ENCODE measurements at regions not wholly inside any gene's neighbourhood (a gene's known extent, or its start where the extent isn't known, plus 50 kb on each side); places are given as distances from the start of the nearest gene placed in this dataset.

DNA sequence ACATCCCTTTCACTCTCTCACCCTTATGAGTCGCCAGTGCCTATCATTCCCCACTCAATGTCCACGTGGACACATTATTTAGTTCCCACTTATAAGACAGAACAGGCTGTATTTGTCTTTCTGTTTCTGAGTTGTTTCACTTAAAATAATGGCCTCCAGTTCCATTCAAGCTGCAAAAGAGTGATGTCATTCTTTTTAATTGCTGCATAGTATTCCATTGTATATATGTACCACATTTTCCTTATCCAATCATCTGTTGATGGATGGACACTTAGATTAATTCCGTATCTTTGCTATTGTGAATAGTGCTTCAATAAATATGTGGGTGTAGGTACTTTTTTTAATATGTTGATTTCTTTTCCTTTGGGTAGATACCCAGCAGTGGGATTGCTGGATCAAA, 79.1 kb downstream of the ZNF365 start:
- DNase-seq (ENCODE audit: low read depth, low spot score), result no peak

DNA sequence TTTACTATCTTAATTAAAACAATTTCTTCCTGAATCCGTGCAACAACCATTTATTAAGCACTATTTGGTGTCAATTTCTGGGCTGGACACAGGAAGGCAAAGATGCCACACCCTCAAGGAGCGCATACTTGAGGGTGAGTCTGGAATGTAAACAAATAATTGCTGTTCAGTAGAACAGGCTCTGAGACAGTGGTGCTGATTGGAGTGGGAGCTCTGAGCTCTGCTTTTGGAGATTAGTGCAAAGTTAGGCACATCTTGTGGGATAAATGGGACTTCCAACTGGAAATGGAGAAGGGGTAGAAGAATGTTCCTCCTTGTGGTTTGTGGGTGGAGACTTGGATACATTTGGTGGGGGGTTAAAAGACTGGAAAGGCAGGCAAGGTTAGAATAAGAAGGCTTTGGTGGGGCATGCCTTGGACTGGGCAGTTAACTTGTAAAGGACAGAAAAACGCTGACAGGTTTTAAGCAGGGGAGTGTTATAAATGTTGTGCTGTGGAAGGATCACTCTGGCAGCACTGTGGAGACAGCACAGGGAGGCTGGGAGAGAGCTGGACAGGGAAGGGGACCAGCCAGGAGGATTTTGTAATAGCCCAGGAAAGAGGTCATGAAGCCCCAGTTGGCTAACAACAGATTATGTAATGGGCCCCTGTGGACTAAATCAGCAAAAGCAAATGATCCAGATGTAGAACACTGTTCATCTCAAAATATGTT, 80.7 kb downstream of the ZNF365 start:
- DNase-seq (ENCODE audit: low read depth, low spot score), result no peak

- DNase-seq (ENCODE audit: low read depth, low spot score), result no peak
Observed at GRCh38 chr10:62456611-62457101, 82.5 kb downstream of the ZNF365 start.

DNA sequence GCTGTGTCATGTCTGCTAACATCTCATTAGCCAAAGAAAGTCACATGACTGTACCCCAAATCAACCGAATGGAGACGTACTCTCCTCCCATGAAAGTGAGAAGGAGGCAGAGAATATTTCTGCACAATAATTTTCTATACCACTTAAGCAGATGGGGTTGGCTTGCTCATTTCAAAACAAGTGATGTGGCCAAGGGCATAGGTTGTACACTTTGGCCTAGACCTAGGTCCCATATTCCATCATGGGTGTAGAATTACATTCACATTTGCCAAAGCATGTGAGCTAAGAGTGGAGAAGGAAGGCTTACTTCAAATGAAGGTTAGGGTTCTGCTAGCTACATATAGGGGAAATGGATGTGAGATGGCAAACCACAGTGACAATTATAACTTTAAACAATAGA, 83.0 kb downstream of the ZNF365 start:
- no peak for DNase-seq (ENCODE audit: low read depth, low spot score)

GRCh38 chr10:62457598-62457997, 83.4 kb downstream of the ZNF365 start:
- no peak for DNase-seq (ENCODE audit: low read depth, low spot score)

DNA sequence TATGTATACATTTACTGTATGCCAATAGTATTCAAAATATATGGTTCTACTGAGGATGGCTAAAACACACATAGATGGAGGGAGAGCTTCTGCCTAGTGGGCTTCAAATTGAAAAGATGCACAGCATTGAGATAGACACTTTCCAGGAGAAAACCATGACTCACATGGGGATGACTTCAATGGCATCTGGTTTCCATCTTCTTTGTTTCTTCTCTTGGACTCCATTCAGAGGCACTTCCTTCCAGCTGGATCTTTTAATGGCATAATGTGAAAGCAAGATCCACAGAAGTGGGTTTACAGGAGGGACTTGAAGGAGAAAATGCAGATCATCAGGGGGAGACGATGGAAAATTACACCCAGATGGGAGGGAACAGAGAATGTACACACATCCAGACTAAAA, 84.9 kb downstream of the ZNF365 start:
- DNase-seq (ENCODE audit: low read depth, low spot score), result no peak

GRCh38 chr10:62459500-62459899, 85.3 kb downstream of the ZNF365 start:
- no peak for DNase-seq (ENCODE audit: low read depth, low spot score)

GRCh38 chr10:62460393-62460792, 86.2 kb downstream of the ZNF365 start:
- no peak for DNase-seq (ENCODE audit: low read depth, low spot score)

- DNase-seq (ENCODE audit: low read depth, low spot score), result no peak
Observed at GRCh38 chr10:62461120-62461519, 87.0 kb downstream of the ZNF365 start.

- DNase-seq (ENCODE audit: low read depth, low spot score), result no peak
Observed at GRCh38 chr10:62462461-62462860, 88.3 kb downstream of the ZNF365 start.

DNA sequence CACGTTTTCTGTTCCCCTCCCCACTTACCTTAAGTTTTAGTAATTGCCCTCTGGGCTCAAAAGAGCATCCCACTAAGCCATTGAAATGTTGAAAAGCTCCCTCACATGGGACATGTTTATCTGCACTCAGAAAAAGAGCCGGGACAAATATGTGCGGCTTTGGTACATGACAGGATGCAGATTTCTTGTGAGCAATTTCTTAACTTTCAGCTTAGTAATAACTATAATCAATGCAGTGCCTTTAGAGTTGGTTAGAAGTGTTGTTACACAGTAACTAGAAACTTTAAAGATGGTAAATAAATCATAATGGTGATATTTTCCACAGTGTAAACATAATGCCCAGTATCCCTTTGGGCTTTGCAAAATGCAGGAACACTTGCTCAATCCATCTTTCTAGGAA, 89.2 kb downstream of the ZNF365 start:
- DNase-seq (ENCODE audit: low read depth, low spot score), result no peak

GRCh38 chr10:62464308-62464707, 90.1 kb downstream of the ZNF365 start:
- DNase-seq (ENCODE audit: low read depth, low spot score), result no peak

DNA sequence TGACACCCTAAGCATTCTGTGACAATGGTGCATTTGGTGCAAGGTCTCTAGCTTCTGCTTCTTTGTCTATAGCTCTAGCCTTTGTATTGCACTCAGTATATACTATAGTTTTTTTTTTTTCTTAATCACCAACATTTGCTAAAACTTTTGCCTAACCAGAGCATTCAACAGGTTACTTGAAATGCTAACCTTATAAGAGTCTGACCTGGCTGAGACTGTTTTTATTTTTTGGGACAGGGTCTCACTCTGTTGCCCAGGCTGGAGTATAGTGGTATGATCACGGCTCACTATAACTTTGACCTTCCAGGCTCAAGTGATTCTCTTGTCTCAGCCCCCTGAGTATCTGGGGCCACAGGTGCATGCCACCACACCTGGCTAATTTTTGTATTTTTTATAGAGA, 92.4 kb downstream of the ZNF365 start:
- no peak for DNase-seq (ENCODE audit: low read depth, low spot score)

GRCh38 chr10:62467527-62467926, 93.4 kb downstream of the ZNF365 start:
- no peak for DNase-seq (ENCODE audit: low read depth, low spot score)

GRCh38 chr10:62471711-62472110, 97.5 kb downstream of the ZNF365 start:
- DNase-seq (ENCODE audit: low read depth, low spot score), result no peak

DNA sequence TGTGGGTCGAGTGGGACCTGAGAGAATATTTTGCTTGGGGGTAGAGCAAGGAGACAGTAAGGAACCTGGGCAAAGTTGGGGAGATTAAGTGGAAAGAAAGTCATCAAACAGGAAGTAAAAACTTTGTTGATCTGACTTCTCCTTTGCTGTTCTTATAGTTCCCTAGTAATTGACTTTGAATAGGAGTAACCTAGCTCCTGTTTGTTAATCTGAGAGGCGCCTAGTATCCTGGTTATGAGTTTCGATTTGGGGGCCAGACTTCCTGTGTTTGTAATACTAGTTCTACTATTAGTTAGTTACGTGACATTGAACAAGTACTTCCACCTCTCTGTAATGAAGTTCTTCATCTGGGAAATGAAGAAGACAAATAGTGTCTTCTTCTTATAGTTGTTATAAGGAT, 99.1 kb downstream of the ZNF365 start:
- no peak for DNase-seq (ENCODE audit: low read depth, low spot score)

GRCh38 chr10:62475551-62475950, 101.4 kb downstream of the ZNF365 start:
- no peak for DNase-seq (ENCODE audit: low read depth, low spot score)

DNA sequence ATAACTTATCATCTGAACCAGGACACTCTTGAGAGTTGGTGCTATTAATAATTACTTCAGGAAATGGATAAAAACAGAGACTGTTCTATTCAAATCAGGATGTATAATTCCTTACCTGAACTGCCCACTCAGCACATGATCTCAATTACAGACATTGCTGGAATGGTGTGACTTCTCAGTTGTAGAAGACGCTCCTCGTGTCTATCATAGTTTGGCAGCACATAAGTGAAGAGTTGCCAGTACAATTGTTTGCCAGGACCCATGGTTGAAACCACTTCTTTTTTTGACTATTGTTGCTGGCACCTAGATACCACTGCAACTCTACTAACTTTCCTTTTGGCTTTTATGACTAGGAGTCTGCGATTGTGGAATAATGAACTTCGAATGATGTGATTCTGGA, 105.4 kb downstream of the ZNF365 start:
- DNase-seq (ENCODE audit: low read depth, low spot score), result no peak

GRCh38 chr10:62480196-62480595, 106.0 kb downstream of the ZNF365 start:
- no peak for DNase-seq (ENCODE audit: low read depth, low spot score)

GRCh38 chr10:62482581-62482980, 108.4 kb downstream of the ZNF365 start:
- DNase-seq (ENCODE audit: low read depth, low spot score), result no peak

DNA sequence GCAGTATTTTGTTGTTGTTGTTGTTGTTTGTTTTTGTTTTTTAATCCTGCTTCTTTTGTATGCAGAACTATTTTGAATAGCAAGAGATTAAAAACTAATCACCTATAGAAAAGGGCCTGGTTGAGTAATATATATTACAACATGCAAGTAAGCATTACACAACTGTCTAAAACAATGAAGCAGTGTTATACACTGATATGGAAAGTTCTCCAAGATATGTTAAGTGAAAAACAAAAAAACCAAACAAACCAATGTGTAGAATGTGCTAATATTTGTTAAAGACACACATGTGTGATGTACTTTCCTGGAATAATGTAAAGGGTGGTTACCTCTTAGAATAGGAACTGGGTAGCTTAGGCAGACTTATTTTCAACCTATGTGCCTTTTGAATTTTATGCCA, 117.4 kb downstream of the ZNF365 start:
- DNase-seq (ENCODE audit: low read depth, low spot score), result no peak

DNA sequence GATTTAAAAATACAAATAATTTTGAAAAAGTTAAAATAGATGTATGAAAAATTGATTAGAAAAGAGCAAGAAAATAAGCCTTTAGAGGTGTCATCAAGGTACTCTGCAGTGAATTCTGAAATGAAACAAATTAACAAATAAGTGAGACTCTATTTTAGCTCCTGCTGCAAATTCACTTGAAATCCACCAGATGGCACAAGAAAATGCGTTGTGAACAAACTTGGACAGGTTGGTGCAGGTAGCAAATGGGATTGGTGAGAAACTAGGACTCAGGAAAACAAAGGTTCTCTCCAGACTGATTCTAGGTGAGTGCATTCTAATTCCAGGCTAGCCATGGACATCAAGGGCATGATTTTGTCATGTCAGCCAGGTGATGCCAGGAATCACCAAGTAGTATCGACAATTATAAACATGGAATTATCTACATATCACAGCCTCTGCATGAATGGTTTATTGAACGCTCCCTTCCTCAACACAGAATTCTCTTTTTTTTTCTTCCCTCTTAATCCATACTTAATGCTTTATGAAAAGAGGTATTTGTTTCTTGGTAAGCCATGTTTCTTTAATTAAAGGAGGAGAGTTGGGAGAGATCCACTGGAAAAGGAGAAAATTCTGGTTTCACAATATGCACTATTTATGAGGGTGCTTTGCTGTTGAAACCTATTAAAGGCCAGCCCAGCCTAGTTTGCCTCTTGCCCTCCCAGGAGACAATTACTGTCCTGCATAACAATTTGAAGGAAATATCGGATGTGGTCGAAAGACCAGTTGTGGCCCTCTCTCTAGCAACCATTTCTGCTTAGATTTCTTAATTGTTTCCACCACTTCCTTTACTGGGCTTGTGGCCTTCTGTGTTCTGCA, 118.1 kb downstream of the ZNF365 start:
- no peak for DNase-seq (ENCODE audit: low read depth, low spot score)

- DNase-seq (ENCODE audit: low read depth, low spot score), result no peak
Observed at GRCh38 chr10:62492870-62493180, 118.7 kb downstream of the ZNF365 start.

All from brain pericyte (primary cell).